ENCODE measurements at regions not wholly inside any gene's neighbourhood (a gene's known extent, or its start where the extent isn't known, plus 50 kb on each side); places are given as distances from the start of the nearest gene placed in this dataset.

GRCh38 chr2:187263675-187264560 lies 184.1 kb downstream of the CALCRL start:
- TF ChIP-seq CTCF (IDR thresholded peaks at IDR 0.05; ENCODE audit: insufficient read depth, low read depth, low read length) (no peak), EZH2 (IDR thresholded peaks at IDR 0.05; ENCODE audit: insufficient read depth, low read length) (no peak)
